B cell (primary cell): ENCODE measurements at regions not wholly inside any gene's neighbourhood (a gene's known extent, or its start where the extent isn't known, plus 50 kb on each side); places are given as distances from the start of the nearest gene placed in this dataset.

Experiments used
- ATAC-seq: fragments of 200-7000 bp; cut with Tn5 transposase; one replicate; pipeline ENCODE4 v1.10.0; 2021; ENCODE audit warnings: low read depth, mild to moderate bottlenecking, moderate number of reproducible peaks, moderate library complexity
- CTCF ChIA-PET: fragments of 350-600 bp; sonication (Branson Sonifier 250); formaldehyde crosslinking; loops from one replicate; lab custom pipeline; 2021; ENCODE audit warnings: antibody characterized with exemption, inconsistent platforms; lab: Charles Lee
- POLR2A ChIA-PET: fragments of 350-600 bp; sonication (Branson Sonifier 250); formaldehyde crosslinking; loops from one replicate; lab custom pipeline; 2021; ENCODE audit warnings: antibody characterized with exemption; lab: Charles Lee
- DNase-seq: peaks from one replicate; pipeline ENCODE4 v3.0.0; 2013
- H2AFZ ChIP-seq: 2 replicates; pipeline ENCODE4 v1.6.1; 2012; ENCODE audit warnings: mild to moderate bottlenecking, low read depth, low read length; ENCODE audit not compliant: insufficient read depth, poor library complexity, severe bottlenecking
- H3K27ac ChIP-seq, 2 donors: 1 replicate in 1 of 2; 2 replicates in 1 of 2; pipeline ENCODE4 v1.5.1; 2012 to 2013; ENCODE audit warnings: low read length in 2 of 2, mild to moderate bottlenecking in 2 of 2, moderate library complexity in 1 of 2
- H3K27me3 ChIP-seq, 4 experiments: fragments of 200-600 bp in 1 of 4; sonication (generic) in 1 of 4; replicated peaks in 1 of 4; 1 replicate in 2 of 4; 2 replicates in 2 of 4; pipeline versions ENCODE4 v1.6.1 to v1.7.0; 2013 to 2016; ENCODE audit warnings: low read length in 3 of 4, mild to moderate bottlenecking in 2 of 4, mixed read lengths in 1 of 4, moderate library complexity in 1 of 4; ENCODE audit not compliant: insufficient read depth in 4 of 4, control insufficient read depth in 3 of 4; ENCODE audit errors: control extremely low read depth in 1 of 4
- H3K36me3 ChIP-seq, 2 experiments: replicated peaks in 1 of 2; 1 replicate in 1 of 2; 2 replicates in 1 of 2; pipeline versions ENCODE4 v1.6.1 to v1.7.1; 2013; ENCODE audit warnings: low read length in 1 of 2; ENCODE audit not compliant: insufficient read depth in 2 of 2, control insufficient read depth in 1 of 2; ENCODE audit errors: control extremely low read depth in 1 of 2, extremely low read depth in 1 of 2
- H3K4me1 ChIP-seq, 2 donors: fragments of 200-600 bp in 1 of 2; sonication (generic) in 1 of 2; 1 replicate in 1 of 2; 2 replicates in 1 of 2; pipeline versions ENCODE4 v1.5.1 to v1.6.1; 2013 to 2017; ENCODE audit warnings: low read length in 2 of 2; ENCODE audit not compliant: control insufficient read depth in 2 of 2, insufficient read depth in 2 of 2
- H3K4me2 ChIP-seq: replicated peaks from 2 replicates; pipeline ENCODE3; 2012; ENCODE audit warnings: mild to moderate bottlenecking, low read depth, low read length; ENCODE audit not compliant: poor library complexity, severe bottlenecking
- H3K4me3 ChIP-seq, 5 experiments: fragments of 200-600 bp in 1 of 5; sonication (generic) in 1 of 5; 1 replicate in 3 of 5; 2 replicates in 2 of 5; pipeline versions ENCODE4 v1.5.1 to v1.7.0; 2011 to 2016; ENCODE audit warnings: low read length in 4 of 5, mild to moderate bottlenecking in 4 of 5, low read depth in 2 of 5, control low read depth in 1 of 5, moderate library complexity in 1 of 5; ENCODE audit not compliant: insufficient read depth in 1 of 5; ENCODE audit errors: control extremely low read depth in 1 of 5, extremely low read depth in 1 of 5
- H3K79me2 ChIP-seq: fragments of 200-600 bp; sonication (generic); one replicate; pipeline ENCODE4 v1.6.0; 2016; ENCODE audit warnings: low read length; ENCODE audit not compliant: control insufficient read depth, insufficient read depth
- H3K9ac ChIP-seq: fragments of 200-600 bp; sonication (generic); 2 replicates; pipeline ENCODE4 v1.6.1; 2017; ENCODE audit warnings: mild to moderate bottlenecking, low read length, moderate library complexity
- H3K9me3 ChIP-seq, 3 donors: one replicate each; pipeline versions ENCODE4 v1.6.1 to v1.7.1; 2013; ENCODE audit warnings: low read length in 2 of 3; ENCODE audit not compliant: control insufficient read depth in 2 of 3, insufficient read depth in 1 of 3; ENCODE audit errors: control extremely low read depth in 1 of 3
- H4K20me1 ChIP-seq: 2 replicates; pipeline ENCODE4 v1.6.0; 2012; ENCODE audit warnings: mild to moderate bottlenecking, low read length; ENCODE audit not compliant: insufficient read depth, control insufficient read depth, poor library complexity, severe bottlenecking
- H3K27ac Mint-ChIP-seq: one replicate; pipeline ENCODE4 v1.8.0; 2021; ENCODE audit warnings: mixed read lengths
- H3K27me3 Mint-ChIP-seq: one replicate; pipeline ENCODE4 v1.8.0; 2021; ENCODE audit warnings: mixed read lengths
- H3K4me1 Mint-ChIP-seq: one replicate; pipeline ENCODE4 v1.8.0; 2021; ENCODE audit warnings: mixed read lengths
- H3K4me3 Mint-ChIP-seq: one replicate; pipeline ENCODE4 v1.8.0; 2021; ENCODE audit warnings: mixed read lengths
- H3K9me3 Mint-ChIP-seq: one replicate; pipeline ENCODE4 v1.8.0; 2022; ENCODE audit warnings: mixed read lengths; ENCODE audit not compliant: insufficient read depth
- EZH2 ChIP-seq: IDR thresholded peaks from 2 replicates; pipeline ENCODE4 v1.6.1; 2012; ENCODE audit warnings: borderline replicate concordance, low read depth, mild to moderate bottlenecking, moderate library complexity, low read length; ENCODE audit not compliant: insufficient read depth, poor library complexity, severe bottlenecking
- WGBS: methylation state at CpG from one replicate; pipeline ENCODE4 v1.1.5; 2013; ENCODE audit warnings: missing lambda C conversion rate; ENCODE audit not compliant: insufficient coverage; 5-methylcytosine and 5-hydroxymethylcytosine counted together
- intact Hi-C: fragments of 100-400 bp; cut with micrococcal nuclease; formaldehyde crosslinking; loops from one replicate; pipeline ENCODE4 v1.10.0; 2022
- TF ChIP-seq, protein P1 (sequence below): fragments of 200-600 bp; IDR thresholded peaks from one replicate; pipeline ENCODE4 v1.8.0; 2022; ENCODE audit warnings: antibody characterized with exemption, mild to moderate bottlenecking

- H3K9me3 Mint-ChIP-seq, result no peaks in the 10 kb centered on the region
- H2AFZ ChIP-seq, result no peak overlapping the region
- intact Hi-C loops, result no loop called here
- POLR2A ChIA-PET, result no interaction called here
- no peak for ATAC-seq
- no peak for DNase-seq
- H3K36me3 ChIP-seq, result no peaks in the 10 kb centered on the region
- no peaks in the 10 kb centered on the region for H3K79me2 ChIP-seq
- no peak overlapping the region for H3K27ac ChIP-seq
- H3K4me3 Mint-ChIP-seq, result no peak overlapping the region
- no peaks in the 10 kb centered on the region for H3K4me1 ChIP-seq
- no CpG with 5 or more reads among the region's 4 CpGs for WGBS
- H3K4me1 Mint-ChIP-seq, result no peaks in the 10 kb centered on the region
- H3K27me3 Mint-ChIP-seq, result no peaks in the 10 kb centered on the region
- no peaks in the 10 kb centered on the region for H3K27me3 ChIP-seq
- H3K9ac ChIP-seq, result no peak overlapping the region
- TF ChIP-seq, protein P1, sequence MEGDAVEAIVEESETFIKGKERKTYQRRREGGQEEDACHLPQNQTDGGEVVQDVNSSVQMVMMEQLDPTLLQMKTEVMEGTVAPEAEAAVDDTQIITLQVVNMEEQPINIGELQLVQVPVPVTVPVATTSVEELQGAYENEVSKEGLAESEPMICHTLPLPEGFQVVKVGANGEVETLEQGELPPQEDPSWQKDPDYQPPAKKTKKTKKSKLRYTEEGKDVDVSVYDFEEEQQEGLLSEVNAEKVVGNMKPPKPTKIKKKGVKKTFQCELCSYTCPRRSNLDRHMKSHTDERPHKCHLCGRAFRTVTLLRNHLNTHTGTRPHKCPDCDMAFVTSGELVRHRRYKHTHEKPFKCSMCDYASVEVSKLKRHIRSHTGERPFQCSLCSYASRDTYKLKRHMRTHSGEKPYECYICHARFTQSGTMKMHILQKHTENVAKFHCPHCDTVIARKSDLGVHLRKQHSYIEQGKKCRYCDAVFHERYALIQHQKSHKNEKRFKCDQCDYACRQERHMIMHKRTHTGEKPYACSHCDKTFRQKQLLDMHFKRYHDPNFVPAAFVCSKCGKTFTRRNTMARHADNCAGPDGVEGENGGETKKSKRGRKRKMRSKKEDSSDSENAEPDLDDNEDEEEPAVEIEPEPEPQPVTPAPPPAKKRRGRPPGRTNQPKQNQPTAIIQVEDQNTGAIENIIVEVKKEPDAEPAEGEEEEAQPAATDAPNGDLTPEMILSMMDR, result no peak
- TF ChIP-seq EZH2, result no peak
- H4K20me1 ChIP-seq, result no peaks in the 10 kb centered on the region
- no peaks in the 10 kb centered on the region for H3K9me3 ChIP-seq
- H3K4me3 ChIP-seq, result no peak overlapping the region
- H3K27ac Mint-ChIP-seq, result no peak overlapping the region
- no peak overlapping the region for H3K4me2 ChIP-seq
- CTCF ChIA-PET, result no interaction called here
Observed at GRCh38 chr6:56381801-56382251, 134.4 kb upstream of the COL21A1 start.

GRCh38 chr6:56380476-56380875, 133.1 kb upstream of the COL21A1 start:
- CTCF ChIA-PET, result no interaction called here
- no peak overlapping the region for H3K4me3 Mint-ChIP-seq
- H3K27ac ChIP-seq, result no peak overlapping the region
- no peaks in the 10 kb centered on the region for H4K20me1 ChIP-seq
- H3K79me2 ChIP-seq, result no peaks in the 10 kb centered on the region
- POLR2A ChIA-PET, result no interaction called here
- H3K27me3 Mint-ChIP-seq, result no peaks in the 10 kb centered on the region
- H3K4me1 Mint-ChIP-seq, result no peaks in the 10 kb centered on the region
- H3K9ac ChIP-seq, result no peak overlapping the region
- intact Hi-C loops, result no loop called here
- WGBS, result 90% methylated on average over 1 of the region's 1 CpG
- no peaks in the 10 kb centered on the region for H3K9me3 Mint-ChIP-seq
- no peaks in the 10 kb centered on the region for H3K4me1 ChIP-seq
- no peak overlapping the region for H3K4me2 ChIP-seq
- no peak for DNase-seq
- no peak overlapping the region for H2AFZ ChIP-seq
- no peaks in the 10 kb centered on the region for H3K27me3 ChIP-seq
- no peak overlapping the region for H3K4me3 ChIP-seq
- ATAC-seq, result no peak
- no peak overlapping the region for H3K27ac Mint-ChIP-seq
- no peaks in the 10 kb centered on the region for H3K9me3 ChIP-seq
- TF ChIP-seq, protein P1, result no peak
- TF ChIP-seq EZH2, result no peak
- H3K36me3 ChIP-seq, result no peaks in the 10 kb centered on the region
